Stimulated activated naive CD8-positive, alpha-beta T cell treated with anti-CD3 and anti-CD28 coated beads, Interleukin-15, amount 100 ng/mL, for 72 hours (primary cell): ENCODE measurements at regions not wholly inside any gene's neighbourhood (a gene's known extent, or its start where the extent isn't known, plus 50 kb on each side); places are given as distances from the start of the nearest gene placed in this dataset.
A peak's percentile ranks its signal among the peaks of the same experiment; 100 is the strongest.

ENCODE experiments used
- ATAC-seq: fragments of 150-1000 bp; cut with Tn5 transposase; 2 replicates; pipeline ENCODE4 v1.10.0; 2021; ENCODE audit warnings: mild to moderate bottlenecking, moderate library complexity
- DNase-seq, 2 donors: peaks; one replicate each; pipeline ENCODE4 v3.0.0; 2021 to 2022
- H3K27ac Mint-ChIP-seq, 2 donors: one replicate each; pipeline ENCODE4 v1.8.0; 2022; ENCODE audit warnings: mild to moderate bottlenecking in 2 of 2, mixed read lengths in 2 of 2, moderate library complexity in 2 of 2
- H3K27me3 Mint-ChIP-seq: one replicate; pipeline ENCODE4 v1.8.0; 2022; ENCODE audit warnings: mixed read lengths
- H3K4me1 Mint-ChIP-seq: one replicate; pipeline ENCODE4 v1.8.0; 2022; ENCODE audit warnings: mild to moderate bottlenecking, mixed read lengths
- H3K4me3 Mint-ChIP-seq, 2 donors: one replicate each; pipeline ENCODE4 v1.8.0; 2022; ENCODE audit warnings: mild to moderate bottlenecking in 2 of 2, mixed read lengths in 2 of 2, moderate library complexity in 1 of 2
- H3K9me3 Mint-ChIP-seq, 2 donors: one replicate each; pipeline ENCODE4 v1.8.0; 2022; ENCODE audit warnings: mixed read lengths in 2 of 2

DNA sequence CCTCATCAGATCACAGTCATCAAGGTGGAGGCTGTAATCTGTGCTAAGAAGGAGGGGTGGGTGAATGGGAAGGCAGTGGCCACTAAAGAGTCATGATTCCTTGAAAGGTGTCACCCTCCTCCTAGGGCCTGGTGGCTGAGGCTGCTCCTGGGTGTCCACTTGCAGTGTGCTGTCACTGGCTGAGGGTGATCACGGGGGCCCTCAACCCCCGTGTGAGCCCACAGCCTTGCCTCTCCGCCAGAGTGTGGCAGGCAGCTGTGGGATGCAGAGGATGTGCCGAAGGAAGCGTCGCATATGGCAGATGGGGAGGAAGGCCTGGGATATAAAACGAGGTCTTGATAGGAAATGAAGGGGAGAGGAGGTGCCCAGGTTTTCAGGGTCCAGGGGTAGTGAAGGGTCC, 476.5 kb downstream of the PTPRU start:
- DNase-seq (no peak), ATAC-seq (no peak)
- Mint-ChIP-seq H3K27ac (peak overlapping the region in 1 of 2 donors; percentile 27), H3K27me3 (peaks cover 34% of the 10 kb centered on the region), H3K4me3 (no peak overlapping the region), H3K9me3 (peaks cover 4 to 5% of the 10 kb centered on the region in 2 donors), H3K4me1 (peaks cover 36% of the 10 kb centered on the region)

DNA sequence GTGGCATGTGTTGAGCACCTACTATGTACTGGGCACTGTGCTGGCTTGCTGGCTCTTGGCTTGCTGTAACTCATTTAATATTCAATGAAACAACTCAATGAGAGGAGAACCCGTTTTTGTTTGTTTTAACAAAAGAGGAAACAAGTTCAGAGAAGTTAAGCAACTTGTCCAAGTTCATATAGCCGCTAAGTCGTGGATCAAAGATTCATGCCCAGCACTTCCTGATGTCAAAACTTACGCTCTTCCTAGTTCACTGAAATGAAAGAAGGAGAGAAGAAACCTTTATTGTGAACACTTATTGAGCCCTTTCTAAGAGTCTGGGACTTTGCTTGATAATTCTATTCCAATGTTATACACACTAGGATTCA, 475.9 kb downstream of the PTPRU start:
- ATAC-seq (no peak), DNase-seq (no peak)
- H3K4me1 Mint-ChIP-seq: peaks cover 37% of the 10 kb centered on the region
- peaks cover 37% of the 10 kb centered on the region for H3K27me3 Mint-ChIP-seq
- peaks cover 0 to under 1% of the 10 kb centered on the region in 2 donors for H3K9me3 Mint-ChIP-seq
- peak overlapping the region in 1 of 2 donors; percentile 10 for H3K4me3 Mint-ChIP-seq
- peak overlapping the region in 1 of 2 donors; percentile 62 for H3K27ac Mint-ChIP-seq

DNA sequence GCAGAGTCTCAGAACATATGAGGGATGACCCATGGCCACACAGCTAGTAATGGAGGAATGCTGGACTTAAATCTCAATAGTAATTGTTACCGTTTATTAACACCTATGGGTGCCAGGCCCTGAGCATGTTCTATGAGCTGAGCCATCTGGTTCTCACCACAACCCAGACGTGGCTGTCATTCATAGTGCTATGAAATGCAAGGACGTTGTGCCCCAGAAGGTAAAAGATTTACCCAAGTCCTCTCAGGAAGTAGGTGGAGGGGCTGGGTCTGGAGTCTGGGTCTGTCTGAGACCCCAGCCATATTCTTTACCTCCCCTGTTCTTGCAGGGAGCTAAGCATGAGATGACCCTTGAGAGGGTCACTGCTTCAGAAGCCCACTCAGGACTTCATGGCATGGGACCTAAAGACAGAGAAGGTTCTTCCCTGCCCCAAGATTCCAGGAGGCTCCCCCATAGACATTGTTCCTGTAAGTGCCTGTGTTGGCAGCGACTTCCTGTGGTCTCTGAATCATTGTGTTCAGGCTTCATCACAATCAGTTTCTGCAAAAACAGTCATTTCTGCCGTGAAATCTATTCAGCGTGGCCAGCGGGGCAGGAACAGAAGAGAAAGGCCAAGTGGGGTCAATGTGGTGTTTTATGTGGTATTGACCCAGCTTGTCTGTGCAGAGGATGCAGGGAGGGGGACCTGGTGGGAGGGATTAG, 475.4 kb downstream of the PTPRU start:
- Mint-ChIP-seq H3K9me3 (no peaks in the 10 kb centered on the region), H3K27ac (peak overlapping the region in 1 of 2 donors; percentile 62), H3K27me3 (peaks cover 40% of the 10 kb centered on the region), H3K4me3 (peak overlapping the region in 1 of 2 donors; percentile 10), H3K4me1 (peaks cover 37% of the 10 kb centered on the region)
- ATAC-seq (peak; percentile 87), DNase-seq (peak; percentile 15 to 80)

DNA sequence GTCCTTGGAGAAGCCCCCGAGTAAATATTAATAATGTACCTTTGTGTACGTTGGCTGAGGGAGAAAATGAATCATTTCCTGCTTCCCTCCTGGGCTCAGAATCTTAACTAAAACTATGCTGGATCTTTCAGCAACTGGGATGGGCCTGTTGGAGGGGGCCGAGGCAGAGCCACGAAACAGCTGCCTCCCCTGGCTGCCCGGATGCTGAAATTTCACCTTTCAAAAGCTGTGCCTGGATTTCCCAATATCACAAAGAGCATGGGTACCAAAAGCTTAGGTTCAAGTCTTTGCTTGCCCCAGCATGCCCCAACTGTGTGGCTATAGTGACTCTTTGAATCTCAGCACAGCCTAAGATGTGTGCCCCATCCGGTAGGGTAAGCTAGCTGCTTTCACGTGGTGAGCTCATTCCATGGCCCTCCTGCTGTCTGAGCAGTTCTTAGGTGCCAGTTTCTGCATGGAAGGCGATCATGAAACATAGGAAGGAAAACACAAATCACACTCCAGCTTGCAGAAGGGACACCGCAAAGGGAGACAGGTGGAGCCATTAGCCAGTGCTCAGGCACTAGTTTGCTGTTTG, 473.5 kb downstream of the PTPRU start:
- Mint-ChIP-seq H3K9me3 (no peaks in the 10 kb centered on the region), H3K27me3 (peaks cover 59% of the 10 kb centered on the region), H3K27ac (peak overlapping the region; percentile 44 to 49), H3K4me3 (peak overlapping the region in 1 of 2 donors; percentile 40), H3K4me1 (peaks cover 37% of the 10 kb centered on the region)
- no peak for DNase-seq
- no peak for ATAC-seq

DNA sequence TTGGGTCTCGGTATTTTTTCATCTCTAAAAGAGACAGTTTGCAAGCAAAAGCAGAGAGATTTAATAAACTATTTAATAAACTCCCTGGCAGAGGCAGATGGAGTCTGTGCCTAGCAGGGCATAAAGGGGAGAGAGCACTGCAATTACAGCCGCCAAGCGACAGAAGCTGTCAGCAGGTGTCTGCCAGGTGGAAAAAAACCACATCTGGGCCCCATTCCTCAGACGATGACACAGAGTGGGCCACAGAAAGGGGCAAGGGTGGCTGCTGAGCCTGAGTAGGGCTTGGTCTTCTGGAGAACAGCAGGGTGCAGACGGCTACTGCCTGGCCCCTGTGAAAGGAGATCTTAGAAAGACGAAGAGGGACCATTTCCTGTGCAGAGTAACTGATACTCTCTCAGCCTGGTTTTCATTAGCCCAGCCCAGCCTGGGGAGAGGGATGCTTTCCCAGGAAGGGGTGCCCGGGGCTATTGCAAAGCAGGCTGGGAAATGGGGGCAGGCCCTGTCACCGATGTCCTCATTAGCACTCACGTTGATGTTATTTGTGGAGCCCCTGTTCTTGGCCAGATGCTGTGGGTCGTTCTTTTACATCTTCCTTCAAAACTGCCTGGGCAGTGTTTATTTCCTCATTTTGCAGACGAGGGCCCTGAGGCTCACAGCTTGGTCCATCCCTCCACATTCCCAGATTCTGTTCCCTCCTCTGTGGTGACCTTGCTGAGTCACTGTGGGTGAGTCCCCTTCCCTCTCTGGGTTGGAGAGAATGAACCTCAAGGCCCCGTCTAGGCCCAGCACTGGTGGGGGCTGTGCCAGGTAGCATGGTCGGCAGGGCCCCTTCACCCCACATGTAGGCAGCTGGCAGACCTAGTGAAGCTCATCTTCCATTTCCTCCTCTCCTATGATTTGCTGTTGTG, 472.7 kb downstream of the PTPRU start:
- peaks cover 37% of the 10 kb centered on the region for H3K4me1 Mint-ChIP-seq
- no peaks in the 10 kb centered on the region for H3K9me3 Mint-ChIP-seq
- peak; percentile 24 for ATAC-seq
- no peak for DNase-seq
- peak overlapping the region in 1 of 2 donors; percentile 40 for H3K4me3 Mint-ChIP-seq
- H3K27ac Mint-ChIP-seq: peak overlapping the region; percentile 66 to 82
- peaks cover 67% of the 10 kb centered on the region for H3K27me3 Mint-ChIP-seq

DNA sequence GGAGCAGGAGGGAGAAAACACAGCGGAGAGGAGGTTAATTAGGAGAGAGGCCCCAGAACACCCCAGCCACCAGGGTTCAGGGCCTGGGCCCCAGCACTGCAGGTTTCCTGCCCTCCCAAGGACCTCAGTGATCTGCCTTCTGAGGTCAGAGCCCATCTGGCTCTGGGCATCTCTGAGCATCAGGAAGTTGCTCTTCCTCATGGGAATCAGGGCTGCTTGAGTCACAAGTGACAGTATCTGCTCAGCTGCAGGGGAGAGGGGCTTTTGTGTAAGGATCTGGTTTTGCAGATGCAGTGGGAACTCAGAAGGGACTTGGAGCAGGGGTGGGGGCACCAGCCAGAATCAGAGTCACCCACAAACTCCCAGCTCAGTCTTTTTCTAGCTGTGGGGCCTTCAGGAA, 472.1 kb downstream of the PTPRU start:
- peak overlapping the region; percentile 66 to 82 for H3K27ac Mint-ChIP-seq
- peaks cover 72% of the 10 kb centered on the region for H3K27me3 Mint-ChIP-seq
- DNase-seq (no peak), ATAC-seq (no peak)
- H3K4me3 Mint-ChIP-seq: peak overlapping the region in 1 of 2 donors; percentile 14
- no peaks in the 10 kb centered on the region for H3K9me3 Mint-ChIP-seq
- H3K4me1 Mint-ChIP-seq: peaks cover 37% of the 10 kb centered on the region

DNA sequence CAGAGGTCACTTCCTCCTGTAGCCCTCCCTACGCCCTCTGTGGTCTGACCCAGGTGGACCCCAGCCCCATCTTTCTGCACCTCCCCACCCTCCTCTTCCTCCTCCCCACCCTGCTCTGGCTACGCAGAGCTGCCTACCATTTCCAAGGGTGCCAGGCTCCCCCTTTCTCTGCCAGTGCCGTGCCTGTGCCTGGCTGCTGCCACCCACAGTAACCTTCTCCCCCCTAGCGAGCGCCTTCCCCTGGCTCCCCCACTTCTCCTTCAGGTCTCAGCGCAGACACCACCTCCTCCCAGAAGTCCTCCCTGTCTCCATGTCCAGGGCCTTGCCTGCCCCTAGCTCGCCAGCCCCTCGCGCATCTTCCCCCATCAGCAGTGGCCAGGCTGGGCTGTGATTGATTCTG, 471.5 kb downstream of the PTPRU start:
- DNase-seq (no peak), ATAC-seq (no peak)
- peaks cover 69% of the 10 kb centered on the region for H3K27me3 Mint-ChIP-seq
- H3K9me3 Mint-ChIP-seq: no peaks in the 10 kb centered on the region
- peaks cover 37% of the 10 kb centered on the region for H3K4me1 Mint-ChIP-seq
- H3K27ac Mint-ChIP-seq: peak overlapping the region in 1 of 2 donors; percentile 22
- no peak overlapping the region for H3K4me3 Mint-ChIP-seq

DNA sequence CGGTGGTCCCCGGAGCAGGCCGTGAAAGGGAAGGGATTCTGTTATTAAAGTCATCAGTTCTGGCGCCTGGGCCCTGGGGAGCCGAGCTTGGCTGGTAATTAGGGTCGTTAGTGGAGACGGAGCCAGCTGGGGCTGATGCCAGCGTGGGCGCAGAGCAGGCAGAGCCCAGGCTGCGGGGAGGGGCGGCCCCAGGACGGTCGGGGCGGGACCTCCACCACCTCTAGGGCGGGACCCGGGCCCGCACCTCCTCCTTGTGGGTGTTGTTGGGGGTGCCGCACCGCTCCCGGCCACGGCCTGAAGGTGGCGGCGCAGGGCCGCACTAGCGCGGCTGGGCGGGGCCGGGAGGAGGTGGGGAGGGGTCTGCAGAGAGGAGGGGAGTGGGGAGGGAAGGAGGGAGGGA, 470.6 kb downstream of the PTPRU start:
- Mint-ChIP-seq H3K27ac (no peak overlapping the region), H3K9me3 (no peaks in the 10 kb centered on the region), H3K4me3 (no peak overlapping the region), H3K27me3 (peaks cover 69% of the 10 kb centered on the region), H3K4me1 (peaks cover 28% of the 10 kb centered on the region)
- peak; percentile 4 to 55 for DNase-seq
- ATAC-seq: peak; percentile 73

DNA sequence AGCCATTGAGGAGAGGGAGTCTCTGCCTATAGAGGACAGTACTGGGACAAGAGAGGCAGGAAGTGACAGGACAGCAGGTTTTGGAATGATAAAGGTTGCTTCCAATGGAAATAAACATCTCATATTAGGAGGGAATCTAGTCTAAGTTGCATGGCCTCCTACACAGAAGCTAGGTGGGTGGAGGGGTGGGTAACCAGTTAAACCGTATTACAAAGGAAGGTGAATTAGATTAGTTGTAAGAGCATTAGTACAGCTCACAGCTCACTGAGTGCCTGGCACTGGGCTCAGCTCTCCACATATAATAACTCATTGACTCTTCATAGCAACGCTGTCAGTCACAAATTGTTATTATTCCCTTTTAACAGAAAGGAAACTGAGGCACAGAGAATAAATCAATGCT, 468.1 kb downstream of the PTPRU start:
- H3K27ac Mint-ChIP-seq: no peak overlapping the region
- H3K27me3 Mint-ChIP-seq: peaks cover 66% of the 10 kb centered on the region
- no peak for DNase-seq
- ATAC-seq: no peak
- H3K4me3 Mint-ChIP-seq: no peak overlapping the region
- peaks cover 17% of the 10 kb centered on the region for H3K4me1 Mint-ChIP-seq
- no peaks in the 10 kb centered on the region for H3K9me3 Mint-ChIP-seq

DNA sequence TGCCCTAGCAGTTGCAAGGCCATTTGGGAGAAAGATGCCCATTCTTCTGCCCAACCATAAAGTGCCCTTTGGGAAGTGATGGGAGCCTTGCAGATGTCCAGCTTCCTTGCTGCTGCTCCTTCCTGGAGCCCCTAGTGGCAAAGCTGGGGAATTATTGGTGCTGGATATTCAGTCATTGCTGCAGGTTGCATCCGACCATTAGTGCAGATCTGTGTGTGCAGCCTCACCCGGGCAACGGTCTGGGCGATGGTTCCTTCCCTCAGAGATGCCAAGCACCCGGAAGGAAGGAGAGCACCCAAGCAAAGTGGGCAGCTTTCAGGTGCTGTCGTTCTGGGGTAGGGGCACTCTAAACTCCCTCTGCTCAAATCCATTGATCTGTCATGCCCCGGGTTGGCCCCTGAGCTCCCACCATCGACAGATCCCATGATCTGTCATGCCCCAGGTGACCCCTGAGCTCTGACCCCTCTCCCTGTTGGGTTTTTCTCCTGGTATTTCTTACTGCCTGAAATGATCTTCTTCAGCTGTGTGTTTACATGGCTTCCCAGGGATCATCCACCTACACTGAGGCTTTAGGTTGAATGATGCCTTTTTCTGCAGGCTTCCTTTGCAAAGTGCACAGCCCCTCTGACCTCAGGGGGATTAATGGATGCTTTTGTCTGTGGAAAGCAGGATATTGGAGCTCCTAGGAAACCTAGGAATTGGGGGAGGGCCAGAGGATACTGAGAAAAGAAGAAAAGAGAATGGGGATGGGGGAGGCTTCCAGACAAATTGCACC, 467.5 kb downstream of the PTPRU start:
- Mint-ChIP-seq H3K27ac (no peak overlapping the region), H3K4me3 (no peak overlapping the region), H3K4me1 (peaks cover 10% of the 10 kb centered on the region), H3K9me3 (no peaks in the 10 kb centered on the region), H3K27me3 (peaks cover 68% of the 10 kb centered on the region)
- no peak for ATAC-seq
- DNase-seq: no peak

DNA sequence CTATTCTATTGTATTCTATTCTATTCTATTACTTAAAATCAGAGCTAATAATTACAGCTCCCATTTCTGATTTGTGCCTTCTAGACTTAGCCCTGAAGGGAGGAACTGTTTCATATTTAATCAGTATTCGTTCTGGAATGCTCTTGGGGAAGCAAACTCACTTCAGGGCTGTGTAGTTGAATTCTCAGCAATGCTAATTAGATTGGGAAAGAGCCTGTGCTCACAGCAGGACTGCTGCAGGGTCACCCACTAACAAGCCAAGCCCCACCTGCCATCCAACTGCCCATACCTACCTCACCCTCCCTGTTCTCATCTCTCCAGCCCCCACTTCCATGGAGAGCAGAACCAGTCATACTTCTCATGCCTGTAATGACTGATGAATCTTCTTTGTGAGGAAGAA, 464.2 kb downstream of the PTPRU start:
- Mint-ChIP-seq H3K9me3 (no peaks in the 10 kb centered on the region), H3K4me1 (no peaks in the 10 kb centered on the region), H3K4me3 (no peak overlapping the region), H3K27me3 (peaks cover 50% of the 10 kb centered on the region), H3K27ac (no peak overlapping the region)
- ATAC-seq (no peak), DNase-seq (no peak)

DNA sequence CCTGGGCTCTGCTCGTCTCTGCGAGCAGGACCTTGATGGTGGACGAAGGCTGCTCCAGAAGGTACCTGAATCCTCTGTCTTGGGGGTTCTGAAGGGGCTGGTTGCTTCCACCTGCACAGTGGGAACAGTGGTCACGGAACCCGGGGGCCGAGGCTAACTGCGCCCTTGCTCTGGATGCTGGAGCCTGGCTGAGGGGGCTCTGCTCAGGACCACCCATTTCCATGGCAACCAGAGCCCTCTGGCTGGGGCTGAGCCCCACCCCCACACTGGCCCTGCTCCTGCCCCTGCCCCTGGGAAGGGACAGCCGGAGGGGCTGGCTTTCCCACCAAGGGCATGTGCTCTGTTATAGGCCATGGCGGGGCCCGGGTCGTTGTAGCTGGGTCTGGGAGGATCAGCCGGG, 462.3 kb downstream of the PTPRU start:
- Mint-ChIP-seq H3K4me1 (no peaks in the 10 kb centered on the region), H3K4me3 (no peak overlapping the region), H3K27me3 (peaks cover 31% of the 10 kb centered on the region), H3K27ac (no peak overlapping the region), H3K9me3 (no peaks in the 10 kb centered on the region)
- no peak for DNase-seq
- ATAC-seq: no peak

DNA sequence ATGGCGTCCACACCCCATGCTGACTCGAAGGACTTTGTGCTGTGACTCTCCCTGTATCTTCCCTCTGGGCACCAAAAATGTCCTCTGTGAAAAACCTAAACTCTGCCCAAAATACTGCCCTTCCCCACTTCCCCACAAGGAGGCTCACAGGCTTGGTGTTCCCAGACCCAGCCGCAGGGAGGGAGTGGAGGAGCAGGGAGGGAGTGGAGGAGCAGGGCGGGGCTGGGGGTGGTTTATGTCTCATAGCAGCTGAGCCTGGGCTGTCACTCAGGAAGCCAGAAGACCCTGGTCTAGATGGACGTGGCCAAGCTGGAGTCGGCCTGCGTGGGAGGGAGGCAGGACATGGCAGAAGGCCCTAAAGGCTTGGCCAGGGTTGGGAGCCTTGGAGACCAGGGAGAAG, 461.7 kb downstream of the PTPRU start:
- Mint-ChIP-seq H3K27me3 (peaks cover 29% of the 10 kb centered on the region), H3K4me3 (no peak overlapping the region), H3K9me3 (no peaks in the 10 kb centered on the region), H3K27ac (no peak overlapping the region), H3K4me1 (no peaks in the 10 kb centered on the region)
- no peak for DNase-seq
- ATAC-seq: no peak

DNA sequence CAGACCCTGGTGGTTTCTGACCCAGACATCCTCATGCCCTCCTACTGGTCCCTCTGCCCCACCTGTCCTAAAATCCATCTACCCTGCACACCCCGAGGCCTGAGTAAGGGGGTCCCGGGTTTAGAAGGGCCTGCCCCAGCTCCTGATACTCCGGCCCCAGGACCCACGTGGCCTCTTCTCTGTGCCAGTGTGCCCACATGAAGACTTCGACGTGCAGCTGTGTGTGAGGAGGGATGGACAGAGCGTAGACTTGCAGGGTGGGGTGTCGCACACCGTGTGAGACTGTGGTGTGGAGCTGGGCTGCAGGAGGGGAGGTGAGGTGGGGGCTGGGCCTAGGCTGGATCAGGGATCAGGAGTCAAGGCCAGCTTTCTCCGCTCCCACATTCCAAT, 461.1 kb downstream of the PTPRU start:
- Mint-ChIP-seq H3K9me3 (no peaks in the 10 kb centered on the region), H3K4me3 (no peak overlapping the region), H3K4me1 (no peaks in the 10 kb centered on the region), H3K27ac (no peak overlapping the region), H3K27me3 (peaks cover 23% of the 10 kb centered on the region)
- DNase-seq: no peak
- ATAC-seq: no peak

DNA sequence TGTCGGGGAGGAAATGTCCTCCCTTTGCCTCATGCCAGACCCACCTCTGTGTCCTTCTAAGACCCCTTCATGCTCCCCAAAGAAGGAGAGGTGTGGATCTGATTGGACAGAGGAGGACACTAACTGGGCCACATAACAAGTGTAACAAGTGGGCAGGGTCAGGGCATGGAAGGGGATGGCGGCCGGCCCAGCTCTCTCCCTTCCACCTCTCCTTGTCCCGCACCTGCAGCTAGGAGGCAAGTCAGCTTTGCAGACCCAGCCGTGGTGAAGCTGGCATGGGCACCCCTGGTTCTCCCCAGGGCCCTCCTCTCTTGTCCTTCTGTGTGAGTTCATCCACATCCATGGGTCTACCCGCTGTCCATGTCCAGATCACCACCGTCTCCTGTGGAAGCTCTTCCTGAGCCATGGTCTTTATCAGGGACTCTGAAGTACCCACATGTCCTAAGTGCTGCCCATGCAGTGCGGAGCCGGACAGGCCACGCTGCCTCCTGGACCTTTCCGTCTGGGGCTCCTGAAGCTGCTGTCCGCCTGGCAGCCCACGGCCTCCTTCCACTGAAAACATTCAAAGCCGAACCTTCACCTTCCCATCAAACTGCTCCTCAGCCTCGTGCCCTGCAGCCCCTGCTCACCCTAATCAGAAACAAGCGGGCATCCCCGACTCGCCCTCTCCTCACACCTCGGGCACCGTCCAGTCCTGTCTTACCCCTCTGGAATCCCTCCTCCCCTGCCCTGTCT, 460.5 kb downstream of the PTPRU start:
- ATAC-seq (no peak), DNase-seq (no peak)
- Mint-ChIP-seq H3K27me3 (peaks cover 18% of the 10 kb centered on the region), H3K27ac (no peak overlapping the region), H3K9me3 (no peaks in the 10 kb centered on the region), H3K4me3 (no peak overlapping the region), H3K4me1 (no peaks in the 10 kb centered on the region)
